DND-41 (cell line): ENCODE measurements at regions not wholly inside any gene's neighbourhood (a gene's known extent, or its start where the extent isn't known, plus 50 kb on each side); places are given as distances from the start of the nearest gene placed in this dataset.

Experiments used
- CTCF ChIP-seq: IDR thresholded peaks from 2 replicates; pipeline ENCODE4 v1.5.1; 2012; ENCODE audit warnings: borderline replicate concordance, low read length, moderate library complexity, mild to moderate bottlenecking; ENCODE audit not compliant: poor library complexity, severe bottlenecking; ENCODE audit errors: extremely low read depth
- EZH2 ChIP-seq: IDR thresholded peaks from 3 replicates; pipeline ENCODE4 v1.6.1; 2012; ENCODE audit warnings: borderline replicate concordance, low read depth, mild to moderate bottlenecking, moderate library complexity, low read length, inconsistent platforms; ENCODE audit not compliant: severe bottlenecking

GRCh38 chr1:81126989-81127581, 673.6 kb upstream of the ADGRL2 start:
- TF ChIP-seq EZH2 = no peak
- no peak for TF ChIP-seq CTCF
